GM20000 (cell line): ENCODE measurements at regions not wholly inside any gene's neighbourhood (a gene's known extent, or its start where the extent isn't known, plus 50 kb on each side); places are given as distances from the start of the nearest gene placed in this dataset.

Source experiments
- DNase-seq: peaks from one replicate; pipeline ENCODE4 v3.0.0; 2012; ENCODE audit warnings: low spot score
- CTCF ChIP-seq: IDR thresholded peaks from 2 replicates; pipeline ENCODE4 v1.5.1; 2012; ENCODE audit warnings: mild to moderate bottlenecking, control low read depth; ENCODE audit errors: extremely low read depth, missing control alignments

- no peak for DNase-seq
- no peak for TF ChIP-seq CTCF
Measured at GRCh38 chr14:84670796-84671195, 859.1 kb upstream of the FLRT2 start.

GRCh38 chr14:84671776-84672175 is 858.2 kb upstream of the FLRT2 start:
- DNase-seq = no peak
- TF ChIP-seq CTCF = no peak

- TF ChIP-seq CTCF = no peak
- DNase-seq = no peak
Measured at GRCh38 chr14:84674636-84675035, 855.3 kb upstream of the FLRT2 start.

- no peak for DNase-seq
- TF ChIP-seq CTCF = no peak
Measured at GRCh38 chr14:84686550-84686949, 843.4 kb upstream of the FLRT2 start.

- no peak for TF ChIP-seq CTCF
Measured at GRCh38 chr14:84688297-84689025, 841.5 kb upstream of the FLRT2 start.

GRCh38 chr14:84694161-84694560 is 835.8 kb upstream of the FLRT2 start:
- no peak for DNase-seq
- TF ChIP-seq CTCF = no peak

More at GRCh38 chr14:84688297-84689025, 841.5 kb upstream of the FLRT2 start:
- no peak for DNase-seq

GRCh38 chr14:84704601-84705000 is 825.3 kb upstream of the FLRT2 start:
- TF ChIP-seq CTCF = no peak
- DNase-seq = no peak
